ENCODE measurements at regions not wholly inside any gene's neighbourhood (a gene's known extent, or its start where the extent isn't known, plus 50 kb on each side); places are given as distances from the start of the nearest gene placed in this dataset.

GRCh38 chrX:6694977-6695376 is 160.1 kb upstream of the VCX3A start:
- H3K27me3 ChIP-seq (ENCODE audit: insufficient read depth, poor library complexity, severe bottlenecking): no peaks in the 10 kb centered on the region
- DNase-seq (ENCODE audit: low read depth in 1 of 2, low spot score in 1 of 2): no peak
- H3K27ac ChIP-seq (replicated peaks): no peak overlapping the region
- H3K4me3 ChIP-seq (replicated peaks; ENCODE audit: insufficient read depth, low read length): no peak overlapping the region
- TF ChIP-seq SPI1 (IDR thresholded peaks at IDR 0.05; ENCODE audit: borderline replicate concordance, low read depth) (no peak), POLR2AphosphoS5 (IDR thresholded peaks at IDR 0.05; ENCODE audit: low read depth) (no peak), CTCF (IDR thresholded peaks at IDR 0.05; ENCODE audit: insufficient read depth, low read length) (no peak)

GRCh38 chrX:6694221-6694620 is 159.3 kb upstream of the VCX3A start:
- H3K27me3 ChIP-seq (ENCODE audit: insufficient read depth, poor library complexity, severe bottlenecking): no peaks in the 10 kb centered on the region
- no peak for TF ChIP-seq SPI1 (IDR thresholded peaks at IDR 0.05; ENCODE audit: borderline replicate concordance, low read depth)
- TF ChIP-seq CTCF (IDR thresholded peaks at IDR 0.05; ENCODE audit: insufficient read depth, low read length): no peak
- no peak for TF ChIP-seq GABPA (IDR thresholded peaks at IDR 0.05; ENCODE audit: low read depth)
- no peak for TF ChIP-seq POLR2AphosphoS5 (IDR thresholded peaks at IDR 0.05; ENCODE audit: low read depth)
- no peak for TF ChIP-seq REST (IDR thresholded peaks at IDR 0.05; ENCODE audit: insufficient replicate concordance, low read depth)
- H3K4me3 ChIP-seq (replicated peaks; ENCODE audit: insufficient read depth, low read length): no peak overlapping the region
- no peak for DNase-seq (ENCODE audit: low read depth in 1 of 2, low spot score in 1 of 2)
- no peak overlapping the region for H3K27ac ChIP-seq (replicated peaks)

- Histone ChIP-seq H3K27me3 (ENCODE audit: insufficient read depth, poor library complexity, severe bottlenecking) (no peaks in the 10 kb centered on the region), H3K4me3 (replicated peaks; ENCODE audit: insufficient read depth, low read length) (no peak overlapping the region), H3K27ac (replicated peaks) (no peak overlapping the region)
- no peak for DNase-seq (ENCODE audit: low read depth in 1 of 2, low spot score in 1 of 2)
- TF ChIP-seq REST (IDR thresholded peaks at IDR 0.05; ENCODE audit: insufficient replicate concordance, low read depth): no peak
- no peak for TF ChIP-seq CTCF (IDR thresholded peaks at IDR 0.05; ENCODE audit: insufficient read depth, low read length)
- TF ChIP-seq GABPA (IDR thresholded peaks at IDR 0.05; ENCODE audit: low read depth): no peak
- TF ChIP-seq SPI1 (IDR thresholded peaks at IDR 0.05; ENCODE audit: borderline replicate concordance, low read depth): no peak
- no peak for TF ChIP-seq POLR2AphosphoS5 (IDR thresholded peaks at IDR 0.05; ENCODE audit: low read depth)
These were observed 158.1 kb upstream of the VCX3A start for GRCh38 chrX:6693051-6693450.

DNA sequence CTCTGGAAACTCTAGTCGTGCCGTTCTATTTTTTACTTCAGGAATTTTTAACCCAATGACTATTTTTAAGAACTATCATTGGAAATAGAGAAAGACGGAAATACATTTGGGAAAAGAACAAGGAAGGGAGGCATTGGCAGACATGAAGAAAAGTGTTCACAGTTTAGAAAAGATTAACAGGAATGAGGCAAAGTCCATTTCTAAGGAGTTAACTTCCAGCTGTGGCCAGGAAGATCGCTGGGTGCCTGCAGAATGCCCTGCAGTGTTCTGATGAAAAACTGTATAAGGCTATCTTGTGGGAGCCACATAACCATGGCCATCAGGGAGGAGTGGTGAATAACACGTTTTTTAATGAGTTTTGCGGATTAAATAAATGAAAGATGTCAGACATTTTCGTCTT is 150.6 kb upstream of the VCX3A start:
- no peak for DNase-seq (ENCODE audit: low read depth in 1 of 2, low spot score in 1 of 2)
- H3K27ac ChIP-seq (replicated peaks): no peak overlapping the region
- TF ChIP-seq POLR2AphosphoS5 (IDR thresholded peaks at IDR 0.05; ENCODE audit: low read depth): no peak
- no peak for TF ChIP-seq SPI1 (IDR thresholded peaks at IDR 0.05; ENCODE audit: borderline replicate concordance, low read depth)
- no peak for TF ChIP-seq CTCF (IDR thresholded peaks at IDR 0.05; ENCODE audit: insufficient read depth, low read length)
- TF ChIP-seq GABPA (IDR thresholded peaks at IDR 0.05; ENCODE audit: low read depth): no peak
- no peak for TF ChIP-seq REST (IDR thresholded peaks at IDR 0.05; ENCODE audit: insufficient replicate concordance, low read depth)

More for the DNA sequence above, 150.6 kb upstream of the VCX3A start:
- no peak overlapping the region for H3K4me3 ChIP-seq (replicated peaks; ENCODE audit: insufficient read depth, low read length)
- H3K27me3 ChIP-seq (ENCODE audit: insufficient read depth, poor library complexity, severe bottlenecking): no peaks in the 10 kb centered on the region
